SH-SY5Y (cell line): ENCODE measurements at regions not wholly inside any gene's neighbourhood (a gene's known extent, or its start where the extent isn't known, plus 50 kb on each side); places are given as distances from the start of the nearest gene placed in this dataset.
A peak's percentile ranks its signal among the peaks of the same experiment; 100 is the strongest.

Experiments
- GATA2 ChIP-seq: IDR thresholded peaks from 2 replicates; pipeline ENCODE4 v1.6.1; 2011; ENCODE audit warnings: mild to moderate bottlenecking, low read depth, low read length
- GATA3 ChIP-seq: IDR thresholded peaks from 2 replicates; pipeline ENCODE4 v1.6.1; 2011; ENCODE audit warnings: low read depth, mild to moderate bottlenecking, low read length, moderate library complexity

- TF ChIP-seq GATA3 = no peak
- no peak for TF ChIP-seq GATA2
These were observed 527.6 kb upstream of the MEX3C start for GRCh38 chr18:51724790-51725721.

DNA sequence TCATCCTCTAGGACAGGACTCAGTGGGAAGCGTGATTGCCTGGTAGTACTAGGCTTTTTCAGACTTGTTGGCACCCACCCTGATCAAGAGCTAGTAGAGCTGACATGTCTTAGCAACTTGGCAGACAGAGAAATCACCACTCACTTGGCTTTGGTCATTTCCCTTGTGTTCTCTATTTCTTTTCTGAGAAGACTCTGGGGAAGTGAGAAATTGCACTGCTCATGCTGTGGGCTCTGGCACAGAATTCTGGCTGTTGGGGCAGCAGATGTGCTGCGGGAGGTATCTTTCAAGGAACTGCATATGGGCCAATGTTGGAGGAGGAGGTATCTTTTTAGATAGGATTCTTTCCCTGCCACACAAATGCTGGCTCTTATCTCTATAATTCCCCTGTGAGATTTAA, 529.1 kb upstream of the MEX3C start:
- TF ChIP-seq GATA2 (no peak), GATA3 (no peak)

GRCh38 chr18:51727780-51728179, 530.3 kb upstream of the MEX3C start:
- TF ChIP-seq GATA3 = no peak
- no peak for TF ChIP-seq GATA2

DNA sequence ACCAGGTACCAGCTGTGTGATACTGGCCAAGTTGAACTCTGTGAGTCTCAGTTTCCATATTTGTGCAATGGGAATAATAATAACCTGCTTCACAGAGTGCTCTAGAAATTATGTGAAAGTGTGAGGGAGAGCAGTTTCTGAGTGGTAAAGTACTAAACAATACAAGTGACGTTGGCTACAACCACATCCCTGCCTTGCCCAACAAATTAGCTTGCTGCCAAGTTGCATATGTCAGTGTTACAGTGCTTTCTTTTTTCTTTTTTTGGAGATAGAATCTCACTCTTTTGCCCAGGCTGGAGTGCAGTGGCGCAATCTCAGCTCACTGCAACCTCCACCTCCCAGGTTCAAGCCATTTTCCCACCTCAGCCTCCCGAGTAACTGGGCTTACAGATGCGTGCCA, 533.6 kb upstream of the MEX3C start:
- TF ChIP-seq GATA3 = no peak

GRCh38 chr18:51734576-51734975, 537.1 kb upstream of the MEX3C start:
- no peak for TF ChIP-seq GATA2
- no peak for TF ChIP-seq GATA3

GRCh38 chr18:51739044-51739666, 541.7 kb upstream of the MEX3C start:
- TF ChIP-seq GATA2 = no peak
- no peak for TF ChIP-seq GATA3

DNA sequence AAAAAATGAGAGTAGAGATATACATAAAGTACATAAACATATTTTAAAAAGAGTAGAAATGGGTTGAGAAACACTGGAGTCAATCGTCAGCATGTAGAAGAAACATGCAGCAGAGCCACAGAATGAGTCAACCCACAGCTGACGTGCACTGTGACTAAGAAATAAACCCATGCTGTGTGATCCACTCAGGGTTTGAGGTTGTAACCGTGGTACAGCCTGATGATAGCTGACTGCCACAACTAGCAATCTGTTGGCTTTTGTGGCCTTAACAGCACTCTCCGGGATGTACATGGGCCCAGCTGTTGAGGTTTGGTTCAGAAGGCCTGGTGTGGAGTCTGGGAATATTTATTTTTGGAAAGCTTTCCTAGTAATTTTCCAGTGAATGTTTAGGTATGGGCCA, 554.4 kb upstream of the MEX3C start:
- TF ChIP-seq GATA2 (no peak), GATA3 (no peak)

DNA sequence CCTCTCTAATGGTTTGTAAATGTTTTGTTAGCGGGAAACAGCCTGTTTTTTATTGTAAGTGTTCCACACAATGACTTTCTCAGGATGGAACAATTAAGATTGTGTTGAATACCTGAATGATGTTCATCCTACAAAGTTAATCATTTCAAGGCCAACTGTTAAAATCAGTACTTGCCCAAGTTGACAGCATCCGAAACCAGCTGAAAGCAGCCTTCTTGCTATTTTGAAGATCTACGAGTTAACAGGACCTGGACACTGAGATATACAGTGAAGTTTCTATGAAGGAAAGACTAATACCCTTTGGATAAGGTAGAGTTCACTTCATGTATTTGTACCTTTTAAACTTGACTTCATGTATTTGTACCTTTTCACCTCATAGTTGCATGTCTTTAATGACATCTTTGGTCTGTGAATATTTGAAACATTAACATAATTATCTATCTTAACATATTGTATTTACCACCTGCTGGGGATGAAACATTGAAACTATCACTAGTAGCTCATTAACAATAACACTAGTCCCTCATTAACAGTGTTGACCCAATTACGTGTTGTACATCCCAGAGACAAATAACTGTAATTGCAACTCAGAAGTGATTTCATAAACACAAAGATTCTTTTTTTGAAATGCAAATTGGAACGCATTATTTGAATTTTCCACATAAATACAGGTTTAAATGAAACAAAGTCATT, 556.0 kb upstream of the MEX3C start:
- no peak for TF ChIP-seq GATA2
- TF ChIP-seq GATA3 = no peak

DNA sequence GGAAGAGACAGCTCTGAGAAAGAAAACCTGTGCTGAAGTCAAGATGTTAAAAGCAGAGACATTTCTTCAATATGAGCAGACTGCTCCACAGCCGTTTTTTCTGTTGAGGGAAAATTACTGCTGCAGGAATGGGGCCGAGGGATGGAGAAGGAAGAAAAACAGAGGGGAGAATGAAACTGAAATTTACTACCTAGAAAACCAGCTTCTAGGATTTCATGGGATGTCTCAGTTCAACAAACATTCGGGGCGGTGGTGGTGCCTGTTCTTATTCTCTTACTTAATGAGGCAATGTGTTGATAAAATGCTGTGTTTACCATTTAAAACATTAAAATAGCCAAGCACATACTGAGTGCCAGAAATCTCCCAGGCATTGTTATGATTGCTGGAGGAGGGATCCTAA, 557.1 kb upstream of the MEX3C start:
- TF ChIP-seq GATA2 (no peak), GATA3 (no peak)

- no peak for TF ChIP-seq GATA3
- no peak for TF ChIP-seq GATA2
These were observed 559.9 kb upstream of the MEX3C start for GRCh38 chr18:51757255-51757924.

DNA sequence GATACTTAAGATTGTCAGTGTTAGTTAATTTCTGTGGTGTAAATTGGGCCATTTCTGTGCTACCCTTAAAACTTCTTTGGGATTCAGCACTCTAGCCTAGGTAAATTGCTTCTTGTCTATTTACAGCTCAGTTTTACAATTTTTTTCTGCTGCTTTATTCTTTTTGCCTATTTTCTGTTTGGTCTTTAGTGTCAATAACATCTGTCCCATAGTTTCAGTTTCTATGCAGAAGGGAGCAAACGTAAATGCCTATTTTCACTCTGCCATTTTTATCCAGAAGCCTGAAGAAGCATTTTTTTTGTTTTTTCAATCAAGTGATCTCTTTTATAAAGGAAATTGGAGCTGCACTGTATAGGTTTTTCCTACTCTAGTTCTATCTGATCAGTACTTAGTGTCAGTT, 564.9 kb upstream of the MEX3C start:
- no peak for TF ChIP-seq GATA3
- TF ChIP-seq GATA2 = no peak

- TF ChIP-seq GATA3 = no peak
- TF ChIP-seq GATA2 = peak; percentile 28; the same call in 1 of the 2 replicates
These were observed 568.3 kb upstream of the MEX3C start for GRCh38 chr18:51765606-51766360.

- TF ChIP-seq GATA3 (no peak), GATA2 (no peak)
These were observed 569.8 kb upstream of the MEX3C start for GRCh38 chr18:51767293-51767692.
